Heart left ventricle (tissue), 16 donors: ENCODE measurements at regions not wholly inside any gene's neighbourhood (a gene's known extent, or its start where the extent isn't known, plus 50 kb on each side); places are given as distances from the start of the nearest gene placed in this dataset.

ENCODE experiments used
- ATAC-seq, 4 donors: fragments of 200-7000 bp; cut with Tn5 transposase; one replicate each; pipeline ENCODE4 v1.9.1; 2020 to 2022; ENCODE audit warnings: moderate library complexity in 4 of 4, mild to moderate bottlenecking in 3 of 4, moderate number of reproducible peaks in 1 of 4
- DNase-seq, 5 donors: peaks; one replicate each; pipeline ENCODE4 v3.0.0-alpha.2; 2020
- H3K27ac ChIP-seq, 12 donors: fragments of 200-600 bp; sonication (generic) in 4 of 12; one replicate each; pipeline versions ENCODE4 v1.5.0 to v1.8.0; 2016 to 2022; ENCODE audit warnings: mild to moderate bottlenecking in 2 of 12
- H3K27me3 ChIP-seq, 9 donors: fragments of 200-600 bp; sonication (generic) in 2 of 9; one replicate each; pipeline versions ENCODE4 v1.5.1 to v1.8.0; 2016 to 2022; ENCODE audit warnings: mild to moderate bottlenecking in 3 of 9
- H3K36me3 ChIP-seq, 9 donors: fragments of 200-600 bp; sonication (generic) in 2 of 9; one replicate each; pipeline versions ENCODE4 v1.5.0 to v1.8.0; 2018 to 2022; ENCODE audit warnings: mild to moderate bottlenecking in 2 of 9
- H3K4me1 ChIP-seq, 12 donors: fragments of 200-600 bp; sonication (generic) in 4 of 12; one replicate each; pipeline versions ENCODE4 v1.5.0 to v1.8.0; 2016 to 2022; ENCODE audit warnings: mild to moderate bottlenecking in 3 of 12
- H3K4me3 ChIP-seq, 12 donors: fragments of 200-600 bp; sonication (generic) in 4 of 12; one replicate each; pipeline versions ENCODE4 v1.5.0 to v1.8.0; 2017 to 2022; ENCODE audit warnings: mild to moderate bottlenecking in 9 of 12, moderate library complexity in 4 of 12
- H3K9me3 ChIP-seq, 12 donors: fragments of 200-600 bp; sonication (generic) in 4 of 12; one replicate each; pipeline versions ENCODE4 v1.5.0 to v1.8.0; 2016 to 2022; ENCODE audit warnings: mild to moderate bottlenecking in 1 of 12
- POLR2A ChIP-seq, 2 donors: fragments of 450-650 bp; IDR thresholded peaks; one replicate each; pipeline ENCODE4 v1.6.1; 2017; ENCODE audit warnings: antibody characterized with exemption in 2 of 2, mild to moderate bottlenecking in 2 of 2, moderate library complexity in 2 of 2
- WGBS, 4 donors: extraction: QIAGEN DNeasy Blood & Tissue Kit in 2 of 4; methylation state at CpG; one replicate each; pipeline versions ENCODE4 v1.1.5 to v1.1.7; 2013 to 2018; 5-methylcytosine and 5-hydroxymethylcytosine counted together
- intact Hi-C, 10 donors: fragments of 100-400 bp; cut with DNase I; formaldehyde crosslinking; loops; one replicate each; pipeline versions ENCODE4 v1.11.1 to v1.14.2; 2022
- TF ChIP-seq, protein P1 (sequence below), 12 donors: fragments of 200-600 bp; sonication (generic) in 4 of 12; IDR thresholded peaks; one replicate each; pipeline versions ENCODE4 v1.5.0 to v1.8.0; 2018 to 2022; ENCODE audit warnings: antibody characterized with exemption in 12 of 12, mild to moderate bottlenecking in 5 of 12
- donor health status: ischemic (EF 13 %, LVEDD 7.1; RV severe dilation, severe dysfunction).
- donor health status: healthy with polysubstance abuse.
- donor health status: DM: no; HTN: yes; CAD: no.
- donor health status: DM: no; HTN: no; CAD: no.
- donor health status: ischemic (EF 25% LVEDD 6.9; RV normal size, moderate dysfunction).
- donor health status: ischemic (EF 25% LVEDD 5.7; RV mildly dilated, moderate dysfunction).
- donor health status: healthy.
- donor health status: DM: yes; HTN: yes; CAD: no.
- donor health status: ischemic (EF 35%, LVEDD 5.7; RV mildly dilated, moderate dysfunction).
- donor health status: nonischemic (EF 11% LVEDD 7.7; RV severe dilation, severe dysfunction).
- donor health status: DM: yes; HTN: yes; CAD: no.
- donor health status: PGD.
- donor health status: ischemic (EF 29% LVEDD 5.4; RV normal size, mild dysfunction).
- donor health status: nonischemic (EF 23%, LVEDD 6.1; RV moderate dilation, normal function).

DNA sequence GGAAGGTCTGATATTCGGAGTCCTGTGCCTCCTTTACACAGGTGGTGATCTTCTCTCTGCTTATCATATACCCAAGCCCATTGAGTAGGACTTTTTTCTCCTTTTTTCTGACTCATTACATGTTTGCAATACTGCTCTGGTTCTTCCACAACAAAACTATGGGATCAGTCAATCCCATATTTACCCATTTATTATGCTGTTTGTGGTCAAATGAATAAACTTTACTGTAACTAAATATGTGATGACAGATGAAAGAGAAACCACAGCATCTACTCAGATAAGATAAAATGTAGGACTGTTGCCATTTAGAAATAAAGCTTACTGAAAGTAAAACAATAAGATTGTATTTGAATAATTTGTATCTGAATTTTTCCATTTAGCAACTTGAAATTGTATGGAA is 958.7 kb upstream of the FAT3 start:
- H3K4me3 ChIP-seq = no peak overlapping the region
- no peaks in the 10 kb centered on the region for H3K4me1 ChIP-seq
- DNase-seq (no peak), ATAC-seq (no peak)
- WGBS, 4 donors = 61 to 81% (median 71%) methylated on average over 1 of the region's 1 CpG
- no peak overlapping the region for H3K27ac ChIP-seq
- no peaks in the 10 kb centered on the region for H3K9me3 ChIP-seq
- H3K27me3 ChIP-seq = no peaks in the 10 kb centered on the region
- intact Hi-C loops = no loop called here
- H3K36me3 ChIP-seq = no peaks in the 10 kb centered on the region
- TF ChIP-seq, protein P1, sequence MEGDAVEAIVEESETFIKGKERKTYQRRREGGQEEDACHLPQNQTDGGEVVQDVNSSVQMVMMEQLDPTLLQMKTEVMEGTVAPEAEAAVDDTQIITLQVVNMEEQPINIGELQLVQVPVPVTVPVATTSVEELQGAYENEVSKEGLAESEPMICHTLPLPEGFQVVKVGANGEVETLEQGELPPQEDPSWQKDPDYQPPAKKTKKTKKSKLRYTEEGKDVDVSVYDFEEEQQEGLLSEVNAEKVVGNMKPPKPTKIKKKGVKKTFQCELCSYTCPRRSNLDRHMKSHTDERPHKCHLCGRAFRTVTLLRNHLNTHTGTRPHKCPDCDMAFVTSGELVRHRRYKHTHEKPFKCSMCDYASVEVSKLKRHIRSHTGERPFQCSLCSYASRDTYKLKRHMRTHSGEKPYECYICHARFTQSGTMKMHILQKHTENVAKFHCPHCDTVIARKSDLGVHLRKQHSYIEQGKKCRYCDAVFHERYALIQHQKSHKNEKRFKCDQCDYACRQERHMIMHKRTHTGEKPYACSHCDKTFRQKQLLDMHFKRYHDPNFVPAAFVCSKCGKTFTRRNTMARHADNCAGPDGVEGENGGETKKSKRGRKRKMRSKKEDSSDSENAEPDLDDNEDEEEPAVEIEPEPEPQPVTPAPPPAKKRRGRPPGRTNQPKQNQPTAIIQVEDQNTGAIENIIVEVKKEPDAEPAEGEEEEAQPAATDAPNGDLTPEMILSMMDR (IDR thresholded peaks at IDR 0.05) = no peak

DNA sequence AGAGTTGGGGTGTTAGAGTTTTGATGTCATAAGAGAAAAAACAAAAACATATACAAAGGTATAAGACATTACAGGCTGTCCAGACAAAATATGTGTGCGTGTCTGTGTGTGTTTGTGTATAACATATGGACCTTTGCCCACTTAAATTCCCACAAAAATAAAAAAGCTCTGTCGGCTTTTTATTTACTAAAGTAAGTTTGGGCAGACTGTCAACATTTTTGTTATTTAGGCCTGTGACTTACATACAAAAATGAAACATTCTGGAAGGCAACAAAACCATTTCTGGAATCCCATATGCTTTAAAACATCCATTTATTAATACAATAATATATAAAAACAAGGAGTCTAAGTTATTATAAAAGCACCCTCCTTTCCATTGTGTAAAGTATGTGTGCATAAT is 960.1 kb upstream of the FAT3 start:
- Histone ChIP-seq H3K27me3 (no peaks in the 10 kb centered on the region), H3K27ac (no peak overlapping the region), H3K36me3 (no peaks in the 10 kb centered on the region), H3K4me3 (no peak overlapping the region), H3K4me1 (no peaks in the 10 kb centered on the region), H3K9me3 (no peaks in the 10 kb centered on the region)
- TF ChIP-seq POLR2A (IDR thresholded peaks at IDR 0.05) = no peak
- TF ChIP-seq, protein P1 (IDR thresholded peaks at IDR 0.05) = no peak
- 69 to 81% (median 75%) methylated on average over 2 of the region's 2 CpGs for WGBS, 4 donors
- no peak for DNase-seq
- intact Hi-C loops = no loop called here
- ATAC-seq = no peak

DNA sequence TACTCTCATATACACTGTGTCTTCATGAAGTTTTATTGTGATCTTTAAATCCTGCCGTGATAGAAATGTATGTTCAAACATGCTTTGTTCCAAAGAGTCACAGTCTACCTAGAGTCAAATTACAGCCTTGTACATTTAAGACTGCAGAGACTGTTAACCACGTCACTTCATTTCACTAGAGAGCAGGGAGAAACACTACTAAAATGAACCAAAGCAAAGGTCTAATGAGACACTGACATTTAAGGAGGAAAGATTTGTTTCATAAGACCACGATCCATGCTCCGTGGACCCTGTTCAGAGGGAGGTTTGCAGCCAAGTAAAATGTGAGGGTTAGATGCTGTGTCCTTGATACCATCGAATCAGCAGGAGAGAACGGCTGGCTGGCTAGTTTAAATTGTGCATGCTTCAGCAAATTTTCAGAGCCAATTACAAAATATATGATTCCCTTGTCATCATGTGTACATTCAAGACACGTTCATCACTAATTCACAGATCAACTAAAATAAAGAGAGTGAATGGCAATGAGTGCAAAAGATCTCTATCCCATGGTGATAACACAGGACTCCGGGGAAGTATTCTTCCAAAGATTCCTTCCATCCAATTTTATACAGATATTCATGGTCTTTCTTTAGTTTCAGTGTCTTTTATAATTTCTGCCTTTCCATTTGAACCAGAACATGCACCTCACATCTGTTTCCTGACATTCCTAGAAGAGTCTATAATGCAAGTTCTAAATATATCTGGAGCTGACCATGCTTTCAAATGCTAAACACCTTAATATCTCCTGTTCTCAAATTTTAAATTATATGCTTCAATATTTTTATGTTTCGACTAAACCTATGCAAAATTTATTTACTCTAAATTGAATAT is 960.9 kb upstream of the FAT3 start:
- TF ChIP-seq, protein P1 (IDR thresholded peaks at IDR 0.05) = no peak
- Histone ChIP-seq H3K27me3 (no peaks in the 10 kb centered on the region), H3K4me1 (no peaks in the 10 kb centered on the region), H3K27ac (no peak overlapping the region), H3K36me3 (no peaks in the 10 kb centered on the region), H3K4me3 (no peak overlapping the region), H3K9me3 (no peaks in the 10 kb centered on the region)
- 66 to 72% (median 71%) methylated on average over 9 of the region's 9 CpGs for WGBS, 4 donors
- no peak for ATAC-seq
- intact Hi-C loops = no loop called here
- no peak for DNase-seq

DNA sequence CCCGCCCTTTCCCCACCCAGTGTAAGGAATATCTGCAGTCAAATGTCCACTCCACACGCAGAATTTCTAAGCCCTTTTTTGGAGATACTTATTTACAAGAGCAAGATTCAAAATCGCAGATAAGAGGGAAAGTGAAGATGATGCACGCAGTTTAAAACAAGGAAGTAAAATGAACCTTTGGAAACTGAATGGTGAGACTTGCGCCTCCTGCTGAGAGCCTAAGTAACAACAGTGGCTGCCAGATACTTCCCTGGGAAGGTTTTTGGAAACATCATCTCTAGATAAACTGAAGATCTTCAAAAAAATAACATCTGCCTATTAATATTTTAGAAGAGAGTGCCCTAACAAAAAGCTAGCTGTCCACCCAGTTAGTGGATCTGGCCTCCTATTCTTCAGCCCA is 963.1 kb upstream of the FAT3 start:
- no peak overlapping the region for H3K4me3 ChIP-seq
- TF ChIP-seq POLR2A (IDR thresholded peaks at IDR 0.05) = no peak
- TF ChIP-seq, protein P1 (IDR thresholded peaks at IDR 0.05) = no peak
- 63 to 76% (median 68%) methylated on average over 5 of the region's 5 CpGs for WGBS, 4 donors
- no peak overlapping the region for H3K27ac ChIP-seq
- intact Hi-C loops = no loop called here
- H3K9me3 ChIP-seq = no peaks in the 10 kb centered on the region
- H3K36me3 ChIP-seq = no peaks in the 10 kb centered on the region
- DNase-seq = no peak
- no peak for ATAC-seq
- no peaks in the 10 kb centered on the region for H3K4me1 ChIP-seq
- H3K27me3 ChIP-seq = no peaks in the 10 kb centered on the region
